SU-DHL-6 (cell line): ENCODE measurements at regions not wholly inside any gene's neighbourhood (a gene's known extent, or its start where the extent isn't known, plus 50 kb on each side); places are given as distances from the start of the nearest gene placed in this dataset.

Experiments used
- H2AFZ ChIP-seq: fragments of 200-600 bp; sonication (generic); 2 replicates; pipeline ENCODE4 v1.6.1; 2014; ENCODE audit warnings: low read depth, mild to moderate bottlenecking, moderate library complexity, mixed read lengths, antibody characterized with exemption, low read length; ENCODE audit not compliant: severe bottlenecking
- H3F3A ChIP-seq: fragments of 200-600 bp; shearing (Covaris generic); 2 replicates; pipeline ENCODE4 v1.6.0; 2016; ENCODE audit warnings: antibody characterized with exemption, mild to moderate bottlenecking; ENCODE audit not compliant: insufficient read depth
- H3K27ac ChIP-seq: fragments of 200-600 bp; sonication (generic); 2 replicates; pipeline ENCODE4 v1.5.1; 2016; ENCODE audit warnings: low read depth, mild to moderate bottlenecking, low read length, moderate library complexity, mixed read lengths
- H3K27me3 ChIP-seq: fragments of 200-600 bp; sonication (generic), shearing (Covaris generic); 2 replicates; pipeline ENCODE4 v1.6.0; 2014; ENCODE audit warnings: mild to moderate bottlenecking, low read length
- H3K36me3 ChIP-seq: fragments of 200-600 bp; sonication (generic); 2 replicates; pipeline ENCODE4 v1.6.1; 2014; ENCODE audit warnings: mild to moderate bottlenecking, low read length, mixed read lengths
- H3K4me2 ChIP-seq: fragments of 300-600, 200-600 bp; shearing (Covaris generic), sonication (generic); 2 replicates; pipeline ENCODE4 v1.6.0; 2014; ENCODE audit warnings: low read length, low read depth, mild to moderate bottlenecking; ENCODE audit not compliant: poor library complexity, severe bottlenecking
- H3K4me3 ChIP-seq: fragments of 200-600 bp; sonication (generic); 2 replicates; pipeline ENCODE4 v1.5.1; 2014; ENCODE audit warnings: antibody characterized with exemption, low read length, mild to moderate bottlenecking, mixed read lengths; ENCODE audit not compliant: insufficient read depth, poor library complexity, severe bottlenecking
- H3K79me2 ChIP-seq: fragments of 200-600 bp; sonication (generic); 2 replicates; pipeline ENCODE4 v1.6.1; 2014; ENCODE audit warnings: mild to moderate bottlenecking, low read length, moderate library complexity; ENCODE audit not compliant: insufficient read depth
- H3K9ac ChIP-seq: fragments of 200-600 bp; sonication (generic); 2 replicates; pipeline ENCODE4 v1.7.0; 2014; ENCODE audit warnings: mild to moderate bottlenecking, low read length
- H3K9me2 ChIP-seq: fragments of 200-600 bp; sonication (generic); replicated peaks from 2 replicates; pipeline ENCODE4 v1.6.1; 2014; ENCODE audit warnings: low read length; ENCODE audit not compliant: insufficient read depth
- H3K9me3 ChIP-seq: fragments of 200-600 bp; sonication (generic); 2 replicates; pipeline ENCODE4 v1.6.1; 2014; ENCODE audit warnings: low read length, mixed read lengths; ENCODE audit not compliant: insufficient read depth
- H4K20me1 ChIP-seq: fragments of 200-600 bp; sonication (generic); 2 replicates; pipeline ENCODE4 v1.6.1; 2014; ENCODE audit warnings: low read depth, mild to moderate bottlenecking, antibody characterized with exemption, low read length, moderate library complexity, mixed read lengths
- EZH2phosphoT487 ChIP-seq: fragments of 200-600 bp; sonication (generic), shearing (Covaris generic); conservative IDR thresholded peaks from 2 replicates; pipeline ENCODE4 v1.6.1; 2018; ENCODE audit warnings: mild to moderate bottlenecking, antibody characterized with exemption, low read length, moderate library complexity, mixed read lengths
- TF ChIP-seq, protein P1 (sequence below): fragments of 200-600 bp; sonication (generic); IDR thresholded peaks from one replicate; pipeline ENCODE4 v1.5.1; 2017; ENCODE audit warnings: antibody characterized with exemption, mild to moderate bottlenecking, low read length, moderate library complexity; ENCODE audit not compliant: insufficient read depth, poor library complexity, severe bottlenecking

DNA sequence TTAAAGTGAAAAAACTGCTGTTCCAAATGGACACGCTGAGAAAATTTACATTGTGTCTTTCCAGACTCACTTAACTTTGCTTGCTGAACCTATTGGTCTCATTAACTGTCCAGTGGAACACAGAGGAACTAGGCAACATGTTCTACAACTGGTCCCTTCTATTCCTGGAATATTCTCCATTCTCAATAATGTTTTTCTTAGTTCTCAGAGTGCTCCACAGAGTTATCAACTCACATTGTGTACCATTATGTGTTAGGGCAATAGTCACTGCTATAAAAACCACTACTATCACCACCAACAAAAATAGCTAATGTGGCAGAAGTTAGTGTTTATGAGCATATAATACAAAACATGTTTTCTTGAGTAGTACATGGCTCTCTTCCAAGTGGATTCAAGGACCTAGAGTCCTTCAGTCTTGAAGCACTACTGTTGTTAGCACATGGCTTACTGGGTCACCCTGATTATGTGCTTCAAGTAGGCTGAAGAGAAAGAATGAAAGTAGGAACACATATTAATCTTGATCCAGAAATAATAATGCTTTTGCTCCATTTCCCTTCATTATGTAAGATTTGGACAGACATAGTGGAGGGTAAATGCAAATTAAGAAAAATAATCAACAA lies 865.3 kb upstream of the HS3ST1 start:
- no peaks in the 10 kb centered on the region for H3K36me3 ChIP-seq
- H4K20me1 ChIP-seq, result no peaks in the 10 kb centered on the region
- H3K27me3 ChIP-seq, result no peaks in the 10 kb centered on the region
- no peak overlapping the region for H3K9ac ChIP-seq
- no peak overlapping the region for H2AFZ ChIP-seq
- H3K4me3 ChIP-seq, result no peak overlapping the region
- H3K79me2 ChIP-seq, result no peaks in the 10 kb centered on the region
- TF ChIP-seq, protein P1, sequence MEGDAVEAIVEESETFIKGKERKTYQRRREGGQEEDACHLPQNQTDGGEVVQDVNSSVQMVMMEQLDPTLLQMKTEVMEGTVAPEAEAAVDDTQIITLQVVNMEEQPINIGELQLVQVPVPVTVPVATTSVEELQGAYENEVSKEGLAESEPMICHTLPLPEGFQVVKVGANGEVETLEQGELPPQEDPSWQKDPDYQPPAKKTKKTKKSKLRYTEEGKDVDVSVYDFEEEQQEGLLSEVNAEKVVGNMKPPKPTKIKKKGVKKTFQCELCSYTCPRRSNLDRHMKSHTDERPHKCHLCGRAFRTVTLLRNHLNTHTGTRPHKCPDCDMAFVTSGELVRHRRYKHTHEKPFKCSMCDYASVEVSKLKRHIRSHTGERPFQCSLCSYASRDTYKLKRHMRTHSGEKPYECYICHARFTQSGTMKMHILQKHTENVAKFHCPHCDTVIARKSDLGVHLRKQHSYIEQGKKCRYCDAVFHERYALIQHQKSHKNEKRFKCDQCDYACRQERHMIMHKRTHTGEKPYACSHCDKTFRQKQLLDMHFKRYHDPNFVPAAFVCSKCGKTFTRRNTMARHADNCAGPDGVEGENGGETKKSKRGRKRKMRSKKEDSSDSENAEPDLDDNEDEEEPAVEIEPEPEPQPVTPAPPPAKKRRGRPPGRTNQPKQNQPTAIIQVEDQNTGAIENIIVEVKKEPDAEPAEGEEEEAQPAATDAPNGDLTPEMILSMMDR, result no peak
- no peaks in the 10 kb centered on the region for H3K9me2 ChIP-seq
- H3F3A ChIP-seq, result no peaks in the 10 kb centered on the region
- H3K27ac ChIP-seq, result no peak overlapping the region
- no peaks in the 10 kb centered on the region for H3K9me3 ChIP-seq
- H3K4me2 ChIP-seq, result no peak overlapping the region

DNA sequence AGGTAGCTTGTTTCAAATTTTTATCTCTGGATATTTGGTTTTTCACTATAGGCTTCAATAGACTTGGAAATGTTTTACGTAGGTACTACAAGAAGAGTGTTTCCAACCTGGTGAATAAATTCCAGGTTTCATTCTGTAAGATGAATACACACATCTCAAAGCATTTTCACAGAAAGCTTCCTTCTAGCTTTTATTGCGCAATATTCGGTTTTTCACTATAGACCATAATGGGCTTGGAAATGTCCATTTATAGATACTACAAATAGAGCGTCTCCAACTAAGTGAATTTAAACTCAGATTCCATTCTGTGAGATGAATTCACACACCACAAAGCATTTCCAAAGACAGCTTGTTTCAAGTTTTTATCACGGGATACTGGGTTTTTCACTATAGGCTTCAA lies 857.7 kb upstream of the HS3ST1 start:
- no peak for TF ChIP-seq EZH2phosphoT487
- TF ChIP-seq, protein P1, result no peak
- Histone ChIP-seq H3K9me3 (no peaks in the 10 kb centered on the region), H3K4me2 (no peak overlapping the region), H3K27ac (no peak overlapping the region), H3F3A (no peaks in the 10 kb centered on the region), H3K27me3 (no peaks in the 10 kb centered on the region), H3K4me3 (no peak overlapping the region), H3K9me2 (no peaks in the 10 kb centered on the region), H4K20me1 (no peaks in the 10 kb centered on the region), H2AFZ (no peak overlapping the region), H3K79me2 (no peaks in the 10 kb centered on the region), H3K36me3 (no peaks in the 10 kb centered on the region), H3K9ac (no peak overlapping the region)

GRCh38 chr4:12270546-12270945 lies 841.9 kb upstream of the HS3ST1 start:
- H2AFZ ChIP-seq, result no peak overlapping the region
- H3K4me2 ChIP-seq, result no peak overlapping the region
- no peaks in the 10 kb centered on the region for H4K20me1 ChIP-seq
- TF ChIP-seq, protein P1, result no peak
- no peak for TF ChIP-seq EZH2phosphoT487
- H3K9me2 ChIP-seq, result no peaks in the 10 kb centered on the region
- no peaks in the 10 kb centered on the region for H3K36me3 ChIP-seq
- no peaks in the 10 kb centered on the region for H3K79me2 ChIP-seq
- no peaks in the 10 kb centered on the region for H3K27me3 ChIP-seq
- no peak overlapping the region for H3K9ac ChIP-seq
- no peak overlapping the region for H3K27ac ChIP-seq
- no peaks in the 10 kb centered on the region for H3K9me3 ChIP-seq
- no peak overlapping the region for H3K4me3 ChIP-seq
- no peaks in the 10 kb centered on the region for H3F3A ChIP-seq
